Hepatocyte (in vitro differentiated cells): ENCODE measurements at regions not wholly inside any gene's neighbourhood (a gene's known extent, or its start where the extent isn't known, plus 50 kb on each side); places are given as distances from the start of the nearest gene placed in this dataset.
A peak's percentile ranks its signal among the peaks of the same experiment; 100 is the strongest.

Source experiments
- DNase-seq: peaks from one replicate; pipeline ENCODE4 v3.0.0-alpha.2; 2016; ENCODE audit warnings: low spot score
- H2AFZ ChIP-seq: fragments of 200-600 bp; sonication (generic); 2 replicates; pipeline ENCODE4 v1.6.0; 2016; ENCODE audit warnings: antibody characterized with exemption, mild to moderate bottlenecking
- H3K27ac ChIP-seq: fragments of 200-600 bp; sonication (generic); 2 replicates; pipeline ENCODE4 v1.5.1; 2016; ENCODE audit warnings: mild to moderate bottlenecking
- H3K27me3 ChIP-seq: fragments of 200-600 bp; sonication (generic); 2 replicates; pipeline ENCODE4 v1.6.1; 2016
- H3K36me3 ChIP-seq: fragments of 200-600 bp; sonication (generic); replicated peaks from 2 replicates; pipeline ENCODE4 v1.5.1; 2016; ENCODE audit warnings: low read depth; ENCODE audit not compliant: insufficient read depth
- H3K4me1 ChIP-seq: fragments of 200-600 bp; sonication (generic); 2 replicates; pipeline ENCODE4 v1.5.1; 2016; ENCODE audit warnings: mild to moderate bottlenecking, moderate library complexity; ENCODE audit not compliant: insufficient read depth
- H3K4me2 ChIP-seq: fragments of 200-600 bp; sonication (generic); 2 replicates; pipeline ENCODE4 v1.6.0; 2016
- H3K4me3 ChIP-seq: fragments of 200-600 bp; sonication (generic); 2 replicates; pipeline ENCODE4 v1.5.1; 2016; ENCODE audit warnings: mild to moderate bottlenecking
- H3K79me2 ChIP-seq: fragments of 200-600 bp; sonication (generic); 2 replicates; pipeline ENCODE4 v1.6.0; 2017; ENCODE audit warnings: mild to moderate bottlenecking
- H3K9me2 ChIP-seq: fragments of 200-600 bp; sonication (generic); replicated peaks from 2 replicates; pipeline ENCODE4 v1.6.0; 2017; ENCODE audit warnings: mild to moderate bottlenecking; ENCODE audit not compliant: insufficient read depth
- H3K9me3 ChIP-seq: fragments of 200-600 bp; sonication (generic); 2 replicates; pipeline ENCODE4 v1.5.1; 2016; ENCODE audit warnings: low read depth, mild to moderate bottlenecking
- H4K20me1 ChIP-seq: fragments of 200-600 bp; sonication (generic); 2 replicates; pipeline ENCODE4 v1.6.0; 2016; ENCODE audit warnings: mild to moderate bottlenecking; ENCODE audit not compliant: insufficient read depth, poor library complexity, severe bottlenecking
- CTCF ChIP-seq: fragments of 200-600 bp; sonication (generic); IDR thresholded peaks from 2 replicates; pipeline ENCODE4 v1.5.1; 2016; ENCODE audit warnings: antibody characterized with exemption, mild to moderate bottlenecking; ENCODE audit not compliant: poor library complexity
- EZH2 ChIP-seq: fragments of 200-600 bp; sonication (generic); IDR thresholded peaks from 2 replicates; pipeline ENCODE4 v1.6.1; 2016; ENCODE audit warnings: antibody characterized with exemption, mild to moderate bottlenecking, borderline replicate concordance
- EZH2phosphoT487 ChIP-seq: fragments of 200-600 bp; sonication (generic); IDR thresholded peaks from one replicate; pipeline ENCODE4 v1.6.1; 2018; ENCODE audit warnings: antibody characterized with exemption, mild to moderate bottlenecking, low read depth, moderate library complexity; ENCODE audit not compliant: unreplicated experiment, severe bottlenecking
- WGBS: methylation state at CpG from one replicate; pipeline ENCODE4 v1.1.6; 2016; ENCODE audit warnings: low lambda C conversion rate; ENCODE audit errors: missing lambda C conversion rate; 5-methylcytosine and 5-hydroxymethylcytosine counted together

DNA sequence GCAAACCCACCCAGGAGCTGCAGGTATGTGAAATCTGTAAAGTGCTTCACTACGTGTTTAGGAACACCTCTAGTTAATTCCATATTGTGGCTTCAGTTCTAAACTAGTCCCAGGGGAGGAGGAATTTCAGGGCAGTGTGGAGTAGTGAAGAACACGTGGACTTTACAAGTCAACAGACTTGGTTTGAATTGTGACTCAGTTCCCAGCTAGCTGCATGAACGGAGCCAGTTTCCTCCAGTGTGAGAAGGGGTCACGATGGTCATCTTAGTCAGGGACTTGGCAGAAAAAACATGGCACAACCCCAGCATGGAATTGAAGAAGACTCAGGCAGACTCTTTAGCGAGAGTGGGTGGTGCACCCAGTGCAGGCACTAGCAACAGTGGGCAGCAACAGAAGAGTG is 175.7 kb upstream of the UBL3 start:
- Histone ChIP-seq H3K4me2 (no peak overlapping the region), H3K27me3 (no peaks in the 10 kb centered on the region), H3K9me2 (no peaks in the 10 kb centered on the region), H3K4me3 (no peak overlapping the region), H4K20me1 (no peaks in the 10 kb centered on the region), H3K79me2 (no peaks in the 10 kb centered on the region), H2AFZ (no peak overlapping the region), H3K27ac (peak overlapping the region; percentile 40), H3K4me1 (peaks cover 6% of the 10 kb centered on the region), H3K9me3 (no peaks in the 10 kb centered on the region), H3K36me3 (no peaks in the 10 kb centered on the region)
- DNase-seq, result no peak
- TF ChIP-seq EZH2phosphoT487 (no peak), EZH2 (no peak), CTCF (no peak)
- 91% methylated on average over 5 of the region's 5 CpGs for WGBS

- no peak for TF ChIP-seq EZH2phosphoT487
- TF ChIP-seq EZH2, result no peak
- no peak for TF ChIP-seq CTCF
- no peak overlapping the region for H3K4me3 ChIP-seq
- WGBS, result 95% methylated on average over 1 of the region's 1 CpG
Observed at GRCh38 chr13:30025351-30025750, 174.9 kb upstream of the UBL3 start.

DNA sequence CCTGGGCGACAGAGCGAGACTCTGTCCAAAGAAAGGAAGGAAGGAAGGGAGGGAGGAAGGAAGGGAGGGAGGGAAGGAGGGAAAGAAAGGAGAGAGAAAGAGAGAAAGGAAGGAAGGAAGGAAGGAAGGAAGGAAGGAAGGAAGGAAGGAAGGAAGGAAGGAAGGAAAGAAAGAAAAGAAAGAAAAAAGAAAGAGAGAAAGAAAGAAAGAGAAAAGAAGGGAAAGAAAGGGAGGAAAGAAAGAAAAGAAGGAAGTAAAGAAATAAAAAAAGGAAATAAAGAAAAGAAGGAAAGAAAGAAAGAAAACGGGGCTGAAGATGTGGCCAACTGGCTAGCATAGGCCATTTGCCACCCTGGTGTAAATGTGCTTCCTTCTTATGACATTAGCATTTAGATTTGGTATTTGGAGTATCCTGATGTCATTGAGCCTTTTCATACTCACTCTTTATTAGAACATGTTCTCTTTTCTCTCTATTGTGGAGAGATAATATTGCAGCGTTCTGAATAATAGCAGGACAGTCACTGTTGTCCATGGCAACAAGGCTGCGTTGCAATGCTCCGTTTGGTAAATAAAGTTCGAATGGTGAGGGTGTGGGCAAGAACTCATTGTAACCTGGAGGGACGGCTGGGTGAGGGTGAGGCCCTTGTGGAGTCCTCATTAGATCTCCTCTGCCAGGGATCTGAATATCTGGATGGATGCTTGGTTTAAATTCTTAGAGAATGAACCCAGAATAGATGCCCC is 173.9 kb upstream of the UBL3 start:
- WGBS, result 81% methylated on average over 8 of the region's 8 CpGs
- Histone ChIP-seq H3K27ac (no peak overlapping the region), H3K4me2 (no peak overlapping the region), H2AFZ (no peak overlapping the region), H3K27me3 (no peaks in the 10 kb centered on the region), H3K9me2 (no peaks in the 10 kb centered on the region), H3K79me2 (no peaks in the 10 kb centered on the region), H3K4me3 (no peak overlapping the region), H4K20me1 (no peaks in the 10 kb centered on the region), H3K4me1 (peaks cover 6% of the 10 kb centered on the region), H3K36me3 (no peaks in the 10 kb centered on the region), H3K9me3 (no peaks in the 10 kb centered on the region)
- TF ChIP-seq EZH2, result no peak
- no peak for TF ChIP-seq EZH2phosphoT487
- no peak for TF ChIP-seq CTCF
- DNase-seq, result no peak

More at GRCh38 chr13:30025351-30025750, 174.9 kb upstream of the UBL3 start:
- no peak overlapping the region for H2AFZ ChIP-seq
- H3K9me2 ChIP-seq, result no peaks in the 10 kb centered on the region
- DNase-seq, result no peak
- H3K27ac ChIP-seq, result no peak overlapping the region
- no peak overlapping the region for H3K4me2 ChIP-seq
- H3K4me1 ChIP-seq, result peaks cover 6% of the 10 kb centered on the region
- no peaks in the 10 kb centered on the region for H3K9me3 ChIP-seq
- no peaks in the 10 kb centered on the region for H3K79me2 ChIP-seq
- H3K36me3 ChIP-seq, result no peaks in the 10 kb centered on the region
- H4K20me1 ChIP-seq, result no peaks in the 10 kb centered on the region
- no peaks in the 10 kb centered on the region for H3K27me3 ChIP-seq
